ENCODE measurements at regions not wholly inside any gene's neighbourhood (a gene's known extent, or its start where the extent isn't known, plus 50 kb on each side); places are given as distances from the start of the nearest gene placed in this dataset.

DNA sequence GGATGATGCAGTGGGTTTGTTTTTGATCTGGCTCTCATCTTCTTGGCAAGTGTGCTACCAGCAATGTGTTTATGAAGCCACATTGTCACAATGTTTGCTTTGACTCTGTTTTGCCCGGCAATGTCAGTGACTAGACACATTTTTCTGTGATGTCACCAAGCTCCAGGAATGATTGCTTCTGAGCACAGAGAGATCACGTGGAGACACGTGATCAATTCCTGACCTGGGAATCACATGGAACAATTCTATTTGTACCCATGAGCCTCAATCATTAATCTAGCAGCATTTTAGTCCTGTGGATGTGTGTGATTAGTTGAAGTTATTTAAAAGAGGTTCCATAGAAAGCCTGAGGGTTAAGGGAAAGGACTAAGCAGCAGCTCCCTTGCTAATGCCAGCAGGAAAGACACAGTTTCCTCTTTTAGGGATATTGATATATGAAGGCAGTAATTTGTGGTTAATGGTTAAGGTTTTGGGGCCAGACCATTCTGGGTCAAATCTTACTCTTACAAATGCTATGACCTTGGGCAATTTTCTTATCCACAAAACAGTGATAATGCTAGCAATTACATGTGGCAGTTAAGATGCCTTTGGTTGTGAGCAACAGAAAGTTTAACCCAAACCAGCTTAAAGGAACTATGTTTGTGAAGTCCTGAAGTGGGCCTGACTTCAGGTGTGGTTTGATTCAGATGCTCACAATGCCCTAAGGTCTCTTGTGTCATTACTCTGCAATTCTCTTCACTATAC, 59.0 kb downstream of the FASLG start:
- Histone ChIP-seq H3K9me2 (ENCODE audit: low read depth, low read length) (no peaks in the 10 kb centered on the region), H3K4me1 (ENCODE audit: insufficient read depth, low read length, severe bottlenecking) (no peaks in the 10 kb centered on the region), H4K20me1 (ENCODE audit: insufficient read depth, low read length) (no peaks in the 10 kb centered on the region), H3K9ac (ENCODE audit: low read length) (no peak overlapping the region), H3K4me2 (ENCODE audit: low read length) (no peak overlapping the region), H2AFZ (ENCODE audit: low read length) (no peak overlapping the region), H3K27ac (ENCODE audit: low read depth, low read length, poor library complexity, severe bottlenecking) (no peak overlapping the region), H3K9me3 (ENCODE audit: low read length) (no peaks in the 10 kb centered on the region), H3F3A (ENCODE audit: insufficient read depth, low read length) (no peaks in the 10 kb centered on the region), H3K36me3 (ENCODE audit: insufficient read depth, low read length) (no peaks in the 10 kb centered on the region), H3K27me3 (ENCODE audit: insufficient read depth, low read length) (no peaks in the 10 kb centered on the region), H3K79me2 (ENCODE audit: insufficient read depth, low read length) (no peaks in the 10 kb centered on the region), H3K4me3 (ENCODE audit: low read depth, low read length, poor library complexity, severe bottlenecking) (no peak overlapping the region)
- TF ChIP-seq EZH2 (IDR thresholded peaks at IDR 0.05; ENCODE audit: borderline replicate concordance, low read length): no peak
- TF ChIP-seq, protein P1, sequence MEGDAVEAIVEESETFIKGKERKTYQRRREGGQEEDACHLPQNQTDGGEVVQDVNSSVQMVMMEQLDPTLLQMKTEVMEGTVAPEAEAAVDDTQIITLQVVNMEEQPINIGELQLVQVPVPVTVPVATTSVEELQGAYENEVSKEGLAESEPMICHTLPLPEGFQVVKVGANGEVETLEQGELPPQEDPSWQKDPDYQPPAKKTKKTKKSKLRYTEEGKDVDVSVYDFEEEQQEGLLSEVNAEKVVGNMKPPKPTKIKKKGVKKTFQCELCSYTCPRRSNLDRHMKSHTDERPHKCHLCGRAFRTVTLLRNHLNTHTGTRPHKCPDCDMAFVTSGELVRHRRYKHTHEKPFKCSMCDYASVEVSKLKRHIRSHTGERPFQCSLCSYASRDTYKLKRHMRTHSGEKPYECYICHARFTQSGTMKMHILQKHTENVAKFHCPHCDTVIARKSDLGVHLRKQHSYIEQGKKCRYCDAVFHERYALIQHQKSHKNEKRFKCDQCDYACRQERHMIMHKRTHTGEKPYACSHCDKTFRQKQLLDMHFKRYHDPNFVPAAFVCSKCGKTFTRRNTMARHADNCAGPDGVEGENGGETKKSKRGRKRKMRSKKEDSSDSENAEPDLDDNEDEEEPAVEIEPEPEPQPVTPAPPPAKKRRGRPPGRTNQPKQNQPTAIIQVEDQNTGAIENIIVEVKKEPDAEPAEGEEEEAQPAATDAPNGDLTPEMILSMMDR (IDR thresholded peaks at IDR 0.05; ENCODE audit: low read length): no peak

GRCh38 chr1:172719066-172719627, 60.2 kb downstream of the FASLG start:
- Histone ChIP-seq H3K79me2 (ENCODE audit: insufficient read depth, low read length) (no peaks in the 10 kb centered on the region), H3F3A (ENCODE audit: insufficient read depth, low read length) (no peaks in the 10 kb centered on the region), H3K4me3 (ENCODE audit: low read depth, low read length, poor library complexity, severe bottlenecking) (no peak overlapping the region), H3K4me1 (ENCODE audit: insufficient read depth, low read length, severe bottlenecking) (no peaks in the 10 kb centered on the region), H4K20me1 (ENCODE audit: insufficient read depth, low read length) (no peaks in the 10 kb centered on the region), H2AFZ (ENCODE audit: low read length) (no peak overlapping the region), H3K27ac (ENCODE audit: low read depth, low read length, poor library complexity, severe bottlenecking) (no peak overlapping the region), H3K9me3 (ENCODE audit: low read length) (no peaks in the 10 kb centered on the region), H3K4me2 (ENCODE audit: low read length) (no peak overlapping the region), H3K27me3 (ENCODE audit: insufficient read depth, low read length) (no peaks in the 10 kb centered on the region), H3K9ac (ENCODE audit: low read length) (no peak overlapping the region), H3K9me2 (ENCODE audit: low read depth, low read length) (no peaks in the 10 kb centered on the region), H3K36me3 (ENCODE audit: insufficient read depth, low read length) (no peaks in the 10 kb centered on the region)
- TF ChIP-seq, protein P1 (IDR thresholded peaks at IDR 0.05; ENCODE audit: low read length): no peak
- no peak for TF ChIP-seq EZH2 (IDR thresholded peaks at IDR 0.05; ENCODE audit: borderline replicate concordance, low read length)

DNA sequence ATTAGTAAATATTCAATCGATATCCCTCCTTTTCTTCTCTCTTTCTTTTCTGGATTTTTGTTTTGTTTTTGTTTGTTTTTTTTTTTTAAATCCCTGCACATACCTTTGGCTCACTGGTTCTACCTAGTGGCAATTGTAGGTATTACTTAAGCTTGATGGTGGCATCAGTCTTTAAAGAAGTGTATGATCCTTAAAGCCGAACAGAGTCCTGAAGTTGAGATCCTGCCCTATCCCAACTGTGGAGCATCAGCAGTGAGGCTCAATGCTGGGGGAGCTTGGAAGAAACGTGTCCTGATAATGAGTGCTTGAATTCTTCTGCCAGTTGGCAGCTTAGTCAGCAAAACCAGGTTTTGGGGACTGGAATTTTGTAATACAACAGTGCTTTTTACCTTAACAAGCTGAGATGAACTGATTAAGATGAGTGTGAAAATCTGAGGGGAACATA, 60.8 kb downstream of the FASLG start:
- Histone ChIP-seq H3K9ac (ENCODE audit: low read length) (no peak overlapping the region), H3K27me3 (ENCODE audit: insufficient read depth, low read length) (no peaks in the 10 kb centered on the region), H3K79me2 (ENCODE audit: insufficient read depth, low read length) (no peaks in the 10 kb centered on the region), H3F3A (ENCODE audit: insufficient read depth, low read length) (no peaks in the 10 kb centered on the region), H3K27ac (ENCODE audit: low read depth, low read length, poor library complexity, severe bottlenecking) (no peak overlapping the region), H3K9me3 (ENCODE audit: low read length) (no peaks in the 10 kb centered on the region), H3K36me3 (ENCODE audit: insufficient read depth, low read length) (no peaks in the 10 kb centered on the region), H2AFZ (ENCODE audit: low read length) (no peak overlapping the region), H3K4me3 (ENCODE audit: low read depth, low read length, poor library complexity, severe bottlenecking) (no peak overlapping the region), H4K20me1 (ENCODE audit: insufficient read depth, low read length) (no peaks in the 10 kb centered on the region), H3K4me2 (ENCODE audit: low read length) (no peak overlapping the region), H3K9me2 (ENCODE audit: low read depth, low read length) (no peaks in the 10 kb centered on the region), H3K4me1 (ENCODE audit: insufficient read depth, low read length, severe bottlenecking) (no peaks in the 10 kb centered on the region)
- no peak for TF ChIP-seq EZH2 (IDR thresholded peaks at IDR 0.05; ENCODE audit: borderline replicate concordance, low read length)
- TF ChIP-seq, protein P1 (IDR thresholded peaks at IDR 0.05; ENCODE audit: low read length): peak; percentile 85
